ENCODE measurements at regions not wholly inside any gene's neighbourhood (a gene's known extent, or its start where the extent isn't known, plus 50 kb on each side); places are given as distances from the start of the nearest gene placed in this dataset.

DNA sequence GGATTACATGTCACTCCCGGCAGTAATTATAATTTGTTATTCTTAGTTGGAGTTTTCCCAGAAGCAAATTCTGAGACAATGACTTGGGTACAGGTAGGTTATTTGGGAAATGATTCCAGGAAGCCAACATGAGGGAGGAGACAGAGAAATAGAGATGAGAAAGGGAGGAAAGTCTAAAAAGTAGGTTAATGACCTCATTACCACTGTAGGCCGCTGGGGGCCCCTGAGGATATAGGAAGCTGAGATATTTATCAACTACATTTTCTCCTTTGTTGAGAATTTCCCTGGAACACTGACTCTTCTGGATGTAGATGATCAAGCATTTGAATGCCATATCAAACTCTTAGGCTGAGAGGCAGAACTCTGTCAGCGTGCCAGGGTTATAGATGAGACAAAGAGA, 284.3 kb downstream of the ICOS start:
- WGBS = 84% methylated on average over 3 of the region's 3 CpGs
- no peak overlapping the region for H3K27ac ChIP-seq (replicated peaks in 1 of 4)
- H3K4me1 ChIP-seq = no peaks in the 10 kb centered on the region
- no peaks in the 10 kb centered on the region for H3K9me3 ChIP-seq
- DNase-seq (ENCODE audit: extremely low spot score) = no peak
- peaks cover 0 to 12% (median 0%) of the 10 kb centered on the region in 4 donors for H3K27me3 ChIP-seq
- intact Hi-C loops (cut with DNase I) = no loop called here
- H3K36me3 ChIP-seq = no peaks in the 10 kb centered on the region
- no peak for TF ChIP-seq CTCF (IDR thresholded peaks at IDR 0.05)
- no peak for TF ChIP-seq POLR2A (IDR thresholded peaks at IDR 0.05; ENCODE audit: low read depth)
- TF ChIP-seq EP300 (IDR thresholded peaks at IDR 0.05) = no peak
- no peak for TF ChIP-seq POLR2AphosphoS5 (IDR thresholded peaks at IDR 0.05)
- H3K4me3 ChIP-seq = no peak overlapping the region

GRCh38 chr2:204223046-204223445, 286.5 kb downstream of the ICOS start:
- H3K27ac ChIP-seq (replicated peaks in 1 of 4) = no peak overlapping the region
- TF ChIP-seq EP300 (IDR thresholded peaks at IDR 0.05) (no peak), POLR2AphosphoS5 (IDR thresholded peaks at IDR 0.05) (no peak), POLR2A (IDR thresholded peaks at IDR 0.05; ENCODE audit: low read depth) (no peak), CTCF (IDR thresholded peaks at IDR 0.05) (no peak)
- no peak for DNase-seq (ENCODE audit: extremely low spot score)
- no peaks in the 10 kb centered on the region for H3K36me3 ChIP-seq
- no peaks in the 10 kb centered on the region for H3K9me3 ChIP-seq
- peaks cover 0 to 12% (median 0%) of the 10 kb centered on the region in 4 donors for H3K27me3 ChIP-seq
- intact Hi-C loops (cut with DNase I) = no loop called here
- 86% methylated on average over 6 of the region's 6 CpGs for WGBS
- no peak overlapping the region for H3K4me3 ChIP-seq
- H3K4me1 ChIP-seq = peaks cover 0 to 11% (median 11%) of the 10 kb centered on the region in 4 donors

DNA sequence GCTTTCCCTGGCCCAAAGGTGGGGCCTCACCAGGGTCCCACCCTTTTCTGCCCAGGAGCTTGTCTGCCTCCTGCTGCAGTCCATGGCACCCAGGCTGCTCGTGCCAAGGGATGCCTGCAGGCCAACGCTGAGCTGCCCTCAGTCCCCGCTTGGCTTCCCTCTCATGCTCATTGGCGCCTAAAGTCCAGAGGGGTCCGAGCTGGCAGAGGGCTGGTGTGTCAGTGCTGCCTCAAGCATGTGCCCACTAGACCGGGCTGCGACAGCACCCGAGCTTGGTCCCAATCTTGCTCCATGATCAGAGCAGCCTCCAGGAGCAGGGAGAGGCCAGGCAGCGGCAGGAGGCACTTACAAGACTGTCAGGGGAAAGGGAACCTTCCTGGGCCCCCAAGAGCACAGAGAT, 287.0 kb downstream of the ICOS start:
- intact Hi-C loops (cut with DNase I) = no loop called here
- WGBS = 95% methylated on average over 9 of the region's 9 CpGs

GRCh38 chr2:204225671-204226073, 289.1 kb downstream of the ICOS start:
- intact Hi-C loops (cut with DNase I) = no loop called here
- no peak for DNase-seq (ENCODE audit: extremely low spot score)
- peaks cover 0 to 11% (median 11%) of the 10 kb centered on the region in 4 donors for H3K4me1 ChIP-seq
- TF ChIP-seq EP300 (IDR thresholded peaks at IDR 0.05) (no peak), CTCF (IDR thresholded peaks at IDR 0.05) (no peak), POLR2A (IDR thresholded peaks at IDR 0.05; ENCODE audit: low read depth) (no peak), POLR2AphosphoS5 (IDR thresholded peaks at IDR 0.05) (no peak)
- H3K27me3 ChIP-seq = peaks cover 0 to 12% (median 0%) of the 10 kb centered on the region in 4 donors
- H3K36me3 ChIP-seq = no peaks in the 10 kb centered on the region
- H3K4me3 ChIP-seq = no peak overlapping the region
- H3K9me3 ChIP-seq = no peaks in the 10 kb centered on the region
- WGBS = 85% methylated on average over 2 of the region's 2 CpGs
- no peak overlapping the region for H3K27ac ChIP-seq (replicated peaks in 1 of 4)

More for the DNA sequence above, 287.0 kb downstream of the ICOS start:
- H3K27ac ChIP-seq (replicated peaks in 1 of 4) = no peak overlapping the region
- no peak for DNase-seq (ENCODE audit: extremely low spot score)
- peaks cover 0 to 12% (median 0%) of the 10 kb centered on the region in 4 donors for H3K27me3 ChIP-seq
- H3K4me3 ChIP-seq = no peak overlapping the region
- TF ChIP-seq CTCF (IDR thresholded peaks at IDR 0.05) (no peak), POLR2A (IDR thresholded peaks at IDR 0.05; ENCODE audit: low read depth) (no peak), POLR2AphosphoS5 (IDR thresholded peaks at IDR 0.05) (no peak), EP300 (IDR thresholded peaks at IDR 0.05) (no peak)
- H3K36me3 ChIP-seq = no peaks in the 10 kb centered on the region
- no peaks in the 10 kb centered on the region for H3K9me3 ChIP-seq
- peaks cover 0 to 11% (median 11%) of the 10 kb centered on the region in 4 donors for H3K4me1 ChIP-seq

DNA sequence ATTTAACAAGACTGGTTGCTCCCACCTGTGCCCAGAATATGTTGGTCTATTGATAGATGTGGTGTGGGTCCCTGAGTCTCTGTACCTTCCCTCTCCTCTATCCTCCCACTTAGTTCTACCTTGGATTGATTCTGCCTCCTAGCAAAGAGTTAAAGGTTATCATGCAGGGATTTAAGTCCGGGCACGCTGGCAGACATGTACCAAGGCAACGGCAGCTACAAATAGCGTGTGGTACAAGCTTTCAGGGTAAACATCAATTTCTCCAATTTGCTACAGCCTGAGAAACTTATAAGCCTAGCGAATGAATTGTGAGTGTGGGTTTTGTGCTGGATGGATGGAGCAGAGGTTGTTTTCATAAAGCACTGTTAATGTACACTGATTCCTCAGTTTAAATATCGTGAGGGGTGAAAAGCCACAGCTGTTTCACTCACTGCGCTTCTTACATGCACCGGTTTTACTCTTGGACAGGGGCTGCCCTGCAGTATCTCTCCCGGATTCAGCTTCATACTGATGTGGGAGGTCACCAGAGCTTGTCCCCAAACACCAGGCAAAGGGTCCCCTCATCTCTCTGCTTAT, 289.8 kb downstream of the ICOS start:
- 44% methylated on average over 9 of the region's 9 CpGs for WGBS
- intact Hi-C loops (cut with DNase I) = no loop called here

More for the DNA sequence above, 289.8 kb downstream of the ICOS start:
- no peaks in the 10 kb centered on the region for H3K9me3 ChIP-seq
- DNase-seq (ENCODE audit: extremely low spot score) = no peak
- peaks cover 0 to 12% (median 0%) of the 10 kb centered on the region in 4 donors for H3K27me3 ChIP-seq
- no peak overlapping the region for H3K4me3 ChIP-seq
- peaks cover 0 to 11% (median 11%) of the 10 kb centered on the region in 4 donors for H3K4me1 ChIP-seq
- no peak overlapping the region for H3K27ac ChIP-seq (replicated peaks in 1 of 4)
- TF ChIP-seq EP300 (IDR thresholded peaks at IDR 0.05) (no peak), CTCF (IDR thresholded peaks at IDR 0.05) (no peak), POLR2AphosphoS5 (IDR thresholded peaks at IDR 0.05) (no peak), POLR2A (IDR thresholded peaks at IDR 0.05; ENCODE audit: low read depth) (no peak)
- no peaks in the 10 kb centered on the region for H3K36me3 ChIP-seq

Measured in esophagus muscularis mucosa (tissue), 4 donors.